ENCODE measurements at regions not wholly inside any gene's neighbourhood (a gene's known extent, or its start where the extent isn't known, plus 50 kb on each side); places are given as distances from the start of the nearest gene placed in this dataset.

DNA sequence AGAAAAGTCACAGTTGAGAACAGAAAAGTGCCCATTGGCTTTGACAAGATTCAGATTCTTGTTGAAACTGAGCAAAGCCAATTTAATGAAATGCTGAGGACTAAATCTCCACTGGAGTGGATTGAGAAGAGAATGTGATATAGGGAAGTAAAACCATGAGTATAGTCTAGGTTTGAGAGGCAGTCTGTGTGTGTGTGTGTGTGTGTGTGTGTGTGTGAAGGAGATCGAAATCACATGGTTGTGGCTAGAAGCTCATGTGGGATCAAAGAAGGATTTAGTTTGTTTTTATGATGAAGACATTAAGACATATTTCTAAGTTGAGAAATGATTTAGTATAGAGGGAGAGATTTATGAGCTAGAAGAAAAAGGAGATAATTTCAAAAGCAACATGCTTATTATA, 275.7 kb upstream of the DAB2 start:
- TF ChIP-seq, protein P1, sequence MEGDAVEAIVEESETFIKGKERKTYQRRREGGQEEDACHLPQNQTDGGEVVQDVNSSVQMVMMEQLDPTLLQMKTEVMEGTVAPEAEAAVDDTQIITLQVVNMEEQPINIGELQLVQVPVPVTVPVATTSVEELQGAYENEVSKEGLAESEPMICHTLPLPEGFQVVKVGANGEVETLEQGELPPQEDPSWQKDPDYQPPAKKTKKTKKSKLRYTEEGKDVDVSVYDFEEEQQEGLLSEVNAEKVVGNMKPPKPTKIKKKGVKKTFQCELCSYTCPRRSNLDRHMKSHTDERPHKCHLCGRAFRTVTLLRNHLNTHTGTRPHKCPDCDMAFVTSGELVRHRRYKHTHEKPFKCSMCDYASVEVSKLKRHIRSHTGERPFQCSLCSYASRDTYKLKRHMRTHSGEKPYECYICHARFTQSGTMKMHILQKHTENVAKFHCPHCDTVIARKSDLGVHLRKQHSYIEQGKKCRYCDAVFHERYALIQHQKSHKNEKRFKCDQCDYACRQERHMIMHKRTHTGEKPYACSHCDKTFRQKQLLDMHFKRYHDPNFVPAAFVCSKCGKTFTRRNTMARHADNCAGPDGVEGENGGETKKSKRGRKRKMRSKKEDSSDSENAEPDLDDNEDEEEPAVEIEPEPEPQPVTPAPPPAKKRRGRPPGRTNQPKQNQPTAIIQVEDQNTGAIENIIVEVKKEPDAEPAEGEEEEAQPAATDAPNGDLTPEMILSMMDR (IDR thresholded peaks at IDR 0.05; ENCODE audit: insufficient read depth, low read length, poor library complexity, severe bottlenecking), result no peak
- no peak for DNase-seq (ENCODE audit: extremely low read depth, insufficient read length)
- H3K36me3 ChIP-seq (ENCODE audit: control insufficient read depth, insufficient read depth, low read length), result no peaks in the 10 kb centered on the region
- H3K27me3 ChIP-seq (replicated peaks; ENCODE audit: control insufficient read depth, insufficient read depth, low read length), result no peaks in the 10 kb centered on the region
- no peak overlapping the region for H3K4me3 ChIP-seq (replicated peaks; ENCODE audit: low read depth, low read length)

DNA sequence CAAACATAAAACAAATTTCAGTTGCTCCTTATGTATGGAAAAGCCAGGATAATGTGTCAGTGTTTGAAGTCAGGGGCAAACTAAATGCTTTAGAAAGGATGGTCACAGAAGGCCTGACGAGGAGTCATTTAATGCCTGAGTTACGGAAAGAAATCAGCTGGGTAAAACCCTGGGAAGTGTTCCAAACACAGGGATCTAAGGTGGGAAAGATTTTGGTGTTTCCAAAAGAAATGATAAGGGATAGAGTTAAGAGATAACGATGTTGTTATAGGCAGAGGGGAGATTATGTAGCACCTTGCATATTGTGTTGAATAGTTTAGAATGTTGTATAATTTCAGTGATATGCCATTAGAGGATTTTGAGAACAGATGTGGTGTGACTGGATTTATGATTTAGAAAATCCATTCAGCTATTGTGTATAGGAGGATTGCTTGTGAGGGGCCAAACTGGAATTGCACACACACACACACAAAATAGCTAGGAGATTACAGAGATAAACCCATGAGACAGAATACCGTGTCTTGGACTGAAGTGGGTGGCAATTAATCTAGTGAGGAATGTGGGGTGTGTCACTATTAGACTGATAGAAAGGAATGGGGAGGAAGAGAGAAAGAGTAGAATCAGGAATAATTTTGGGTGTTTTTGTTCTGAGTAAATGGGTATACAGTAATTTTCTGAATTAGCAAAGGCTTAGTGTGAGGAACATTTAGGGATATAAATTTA, 274.2 kb upstream of the DAB2 start:
- TF ChIP-seq, protein P1 (IDR thresholded peaks at IDR 0.05; ENCODE audit: insufficient read depth, low read length, poor library complexity, severe bottlenecking), result no peak
- Histone ChIP-seq H3K4me3 (replicated peaks; ENCODE audit: low read depth, low read length) (no peak overlapping the region), H3K27me3 (replicated peaks; ENCODE audit: control insufficient read depth, insufficient read depth, low read length) (no peaks in the 10 kb centered on the region), H3K36me3 (ENCODE audit: control insufficient read depth, insufficient read depth, low read length) (no peaks in the 10 kb centered on the region)
- no peak for DNase-seq (ENCODE audit: extremely low read depth, insufficient read length)

DNA sequence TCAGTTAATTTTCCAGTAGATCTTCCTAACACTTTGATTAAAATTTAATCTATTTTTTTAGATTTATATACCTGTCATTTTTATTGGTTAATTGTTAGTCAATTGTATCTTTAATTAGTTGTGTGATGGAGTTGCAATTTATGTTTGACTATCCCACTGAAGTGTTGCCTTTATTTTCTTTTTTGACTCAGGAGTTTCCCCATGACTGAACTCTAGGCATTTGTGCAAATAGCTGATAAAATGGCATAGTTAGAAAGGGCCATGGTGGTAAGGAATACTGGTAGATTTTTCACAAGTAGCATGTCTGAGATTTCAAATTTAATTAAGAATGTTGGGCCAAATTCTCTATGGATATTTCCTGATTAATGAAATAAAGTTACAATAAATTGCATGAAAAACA, 273.1 kb upstream of the DAB2 start:
- no peak overlapping the region for H3K4me3 ChIP-seq (replicated peaks; ENCODE audit: low read depth, low read length)
- no peaks in the 10 kb centered on the region for H3K36me3 ChIP-seq (ENCODE audit: control insufficient read depth, insufficient read depth, low read length)
- H3K27me3 ChIP-seq (replicated peaks; ENCODE audit: control insufficient read depth, insufficient read depth, low read length), result no peaks in the 10 kb centered on the region
- TF ChIP-seq, protein P1 (IDR thresholded peaks at IDR 0.05; ENCODE audit: insufficient read depth, low read length, poor library complexity, severe bottlenecking), result no peak
- no peak for DNase-seq (ENCODE audit: extremely low read depth, insufficient read length)

DNA sequence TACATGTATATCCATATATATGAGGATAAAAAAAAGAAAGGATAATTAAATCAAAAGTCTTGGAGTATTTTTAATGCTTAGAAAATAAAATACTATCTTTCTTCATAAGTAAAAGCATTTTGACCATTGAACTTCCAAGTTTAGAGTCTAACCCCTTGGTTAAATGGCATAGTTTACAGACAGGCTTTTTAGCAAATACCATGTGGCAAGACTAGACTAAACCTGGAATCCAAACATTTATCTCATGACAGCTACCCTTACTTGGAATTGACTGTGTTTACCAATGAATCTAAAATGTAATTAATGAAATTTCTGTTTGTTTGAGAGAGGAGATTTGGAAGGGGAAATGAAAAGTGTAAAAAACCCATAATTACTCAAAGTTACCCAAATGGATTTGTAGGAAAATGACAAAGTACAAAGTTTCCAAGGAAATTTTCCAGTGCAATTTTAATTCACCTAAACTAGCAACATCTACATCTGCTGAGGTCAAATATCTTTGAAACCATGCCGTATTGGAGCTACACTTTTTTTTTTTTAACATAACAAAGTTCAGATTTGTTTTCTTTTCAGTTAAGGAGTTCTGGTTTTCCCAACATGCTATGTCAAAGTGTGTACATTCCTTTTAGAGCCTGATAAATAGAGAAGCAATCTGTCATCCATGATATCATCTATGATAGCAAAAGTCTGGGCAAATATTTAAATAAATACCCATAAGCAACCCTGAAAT, 272.1 kb upstream of the DAB2 start:
- H3K27me3 ChIP-seq (replicated peaks; ENCODE audit: control insufficient read depth, insufficient read depth, low read length), result no peaks in the 10 kb centered on the region
- DNase-seq (ENCODE audit: extremely low read depth, insufficient read length), result no peak
- TF ChIP-seq, protein P1 (IDR thresholded peaks at IDR 0.05; ENCODE audit: insufficient read depth, low read length, poor library complexity, severe bottlenecking), result no peak
- H3K36me3 ChIP-seq (ENCODE audit: control insufficient read depth, insufficient read depth, low read length), result no peaks in the 10 kb centered on the region
- H3K4me3 ChIP-seq (replicated peaks; ENCODE audit: low read depth, low read length), result no peak overlapping the region

DNA sequence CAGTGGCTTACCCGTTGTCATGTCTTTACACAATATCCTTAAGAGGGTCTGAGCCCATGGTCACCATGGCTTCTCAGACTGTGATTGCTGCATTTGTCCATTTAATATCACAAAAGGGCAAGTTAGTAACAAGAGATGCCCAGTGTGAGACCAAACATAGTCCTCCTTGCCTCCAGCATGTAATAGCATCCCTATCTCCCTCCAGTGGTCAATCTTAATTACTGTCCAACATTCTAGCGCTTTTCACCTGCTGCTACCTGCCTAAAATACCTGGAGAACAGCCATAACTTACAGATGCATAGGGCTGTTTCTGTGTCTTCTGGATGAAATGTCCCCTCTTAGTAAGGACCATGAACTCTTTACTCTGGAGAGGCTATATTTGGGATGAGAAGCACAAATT, 267.2 kb upstream of the DAB2 start:
- TF ChIP-seq, protein P1 (IDR thresholded peaks at IDR 0.05; ENCODE audit: insufficient read depth, low read length, poor library complexity, severe bottlenecking), result peak; percentile 24
- H3K36me3 ChIP-seq (ENCODE audit: control insufficient read depth, insufficient read depth, low read length), result no peaks in the 10 kb centered on the region
- no peak for DNase-seq (ENCODE audit: extremely low read depth, insufficient read length)
- H3K4me3 ChIP-seq (replicated peaks; ENCODE audit: low read depth, low read length), result no peak overlapping the region
- no peaks in the 10 kb centered on the region for H3K27me3 ChIP-seq (replicated peaks; ENCODE audit: control insufficient read depth, insufficient read depth, low read length)
